WTC11 (cell line): ENCODE measurements at regions not wholly inside any gene's neighbourhood (a gene's known extent, or its start where the extent isn't known, plus 50 kb on each side); places are given as distances from the start of the nearest gene placed in this dataset.

Experiments used
- CREB1 ChIP-seq: sonication (generic); formaldehyde crosslinking; IDR thresholded peaks from 2 replicates; pipeline ENCODE4 v1.8.0; 2023; ENCODE audit warnings: mild to moderate bottlenecking, missing genetic modification reagents
- E2F4 ChIP-seq: sonication (generic); formaldehyde crosslinking; IDR thresholded peaks from 2 replicates; pipeline ENCODE4 v1.8.1; 2022; ENCODE audit warnings: low read depth, mild to moderate bottlenecking, moderate library complexity, missing genetic modification reagents, borderline replicate concordance
- ZNF138 ChIP-seq: sonication (generic); formaldehyde crosslinking; conservative IDR thresholded peaks from 2 replicates; pipeline ENCODE4 v1.8.1; 2022; ENCODE audit warnings: mild to moderate bottlenecking, moderate library complexity, missing genetic modification reagents

- TF ChIP-seq E2F4 (CRISPR knock-in tag) (no peak), CREB1 (no peak), ZNF138 (CRISPR knock-in tag) (no peak)
Observed at GRCh38 chr10:129331839-129332220, 135.2 kb upstream of the MGMT start.
